ENCODE measurements at regions not wholly inside any gene's neighbourhood (a gene's known extent, or its start where the extent isn't known, plus 50 kb on each side); places are given as distances from the start of the nearest gene placed in this dataset.
A peak's percentile ranks its signal among the peaks of the same experiment; 100 is the strongest.

DNA sequence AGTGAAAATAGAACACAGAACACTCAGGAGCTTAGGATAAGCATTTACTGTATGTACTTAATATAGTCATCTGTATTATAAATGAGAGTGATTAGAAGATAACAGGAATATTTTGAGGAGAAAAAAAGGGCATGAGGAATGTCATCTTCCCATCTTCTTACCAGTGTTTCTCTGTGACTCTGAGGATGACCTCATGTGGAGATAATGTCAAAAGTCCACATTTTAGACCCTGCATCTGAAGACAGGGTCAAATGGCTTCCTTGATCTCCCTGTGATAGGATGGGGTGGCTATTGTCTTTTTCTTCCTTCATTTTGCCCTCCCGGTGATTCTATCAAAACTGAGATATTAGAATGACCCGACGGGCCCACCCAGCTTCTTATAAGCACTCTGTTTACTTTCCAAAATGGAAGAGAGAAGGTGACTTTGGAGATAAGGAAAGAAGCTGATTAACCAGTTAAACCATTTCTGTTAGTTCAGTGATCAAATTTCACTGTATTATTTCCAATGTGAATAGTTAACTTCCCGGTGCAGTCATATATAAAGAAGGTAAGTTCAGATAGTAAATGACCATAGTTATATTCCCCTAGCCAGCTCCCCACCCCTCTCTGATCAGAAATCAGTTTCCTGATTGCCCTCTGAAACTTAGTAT lies 115.7 kb upstream of the SALL4 start:
- FAIRE-seq, result no peak

DNA sequence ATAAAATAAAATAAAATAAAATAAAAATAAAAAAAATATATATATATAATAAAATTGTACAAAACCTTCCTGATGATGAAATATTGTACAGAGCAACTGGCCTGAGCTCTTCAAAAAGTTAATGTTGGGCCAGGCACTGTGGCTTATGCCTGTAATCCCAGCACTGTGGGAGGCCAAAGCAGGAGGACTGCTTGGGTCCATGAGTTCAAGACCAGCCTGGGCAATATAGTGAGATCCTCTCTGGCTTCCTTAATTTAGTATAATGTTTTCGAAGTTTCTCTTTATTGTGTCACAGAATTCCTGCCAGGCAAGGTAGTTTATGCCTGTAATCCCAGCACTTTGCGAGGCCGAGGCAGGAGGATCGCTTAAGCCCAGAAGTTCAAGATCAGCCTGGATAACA lies 113.9 kb upstream of the SALL4 start:
- no peak for FAIRE-seq

- no peak for FAIRE-seq
These were observed 112.4 kb upstream of the SALL4 start for GRCh38 chr20:51914758-51915157.

- FAIRE-seq, result peak; percentile 55
These were observed 108.2 kb upstream of the SALL4 start for GRCh38 chr20:51910321-51911050.

- no peak for FAIRE-seq
These were observed 104.4 kb upstream of the SALL4 start for GRCh38 chr20:51906679-51907078.

DNA sequence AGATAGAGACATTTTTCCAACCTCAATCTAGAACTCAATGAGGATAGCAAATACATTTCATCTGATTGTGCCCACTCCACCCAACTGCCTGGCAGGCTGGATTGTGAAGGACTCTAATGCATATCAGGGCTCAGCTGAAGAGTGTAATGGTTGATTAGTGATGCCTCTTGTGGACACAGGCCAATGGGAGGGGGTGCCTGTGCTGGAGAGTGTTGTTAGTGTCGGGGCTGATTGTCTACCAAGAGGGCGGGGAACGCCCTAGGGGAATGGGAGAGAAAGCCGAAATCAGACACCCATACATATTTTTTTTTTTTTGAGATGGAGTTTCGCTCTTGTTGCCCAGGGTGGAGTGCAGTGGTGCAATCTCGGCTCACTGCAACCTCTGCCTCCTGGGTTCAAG lies 103.7 kb upstream of the SALL4 start:
- no peak for FAIRE-seq

GRCh38 chr20:51902933-51903332 lies 100.6 kb upstream of the SALL4 start:
- no peak for FAIRE-seq

- no peak for FAIRE-seq
These were observed 98.1 kb upstream of the SALL4 start for GRCh38 chr20:51900443-51900842.

DNA sequence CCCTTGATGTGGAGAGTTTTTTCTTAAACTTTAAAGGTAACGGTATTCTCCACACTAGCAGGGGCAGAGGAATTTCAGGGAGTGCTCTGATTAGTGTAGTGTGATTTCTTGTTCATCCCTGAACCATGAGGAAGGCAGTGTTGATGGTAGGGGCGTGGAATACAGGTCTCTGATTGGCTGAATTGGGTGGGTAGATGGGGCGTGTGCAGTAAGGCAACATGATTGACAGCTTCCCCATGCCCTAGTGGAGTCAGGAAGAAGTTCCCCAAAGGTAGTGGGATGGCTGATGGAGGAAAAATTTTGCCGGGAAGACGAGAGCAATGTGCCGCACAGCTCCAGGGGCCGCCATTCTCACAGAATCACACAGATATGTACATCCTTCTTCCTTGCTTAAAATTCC lies 97.4 kb upstream of the SALL4 start:
- FAIRE-seq, result no peak

- FAIRE-seq, result no peak
These were observed 96.5 kb upstream of the SALL4 start for GRCh38 chr20:51898788-51899187.

GRCh38 chr20:51894619-51895018 lies 92.3 kb upstream of the SALL4 start:
- no peak for FAIRE-seq

DNA sequence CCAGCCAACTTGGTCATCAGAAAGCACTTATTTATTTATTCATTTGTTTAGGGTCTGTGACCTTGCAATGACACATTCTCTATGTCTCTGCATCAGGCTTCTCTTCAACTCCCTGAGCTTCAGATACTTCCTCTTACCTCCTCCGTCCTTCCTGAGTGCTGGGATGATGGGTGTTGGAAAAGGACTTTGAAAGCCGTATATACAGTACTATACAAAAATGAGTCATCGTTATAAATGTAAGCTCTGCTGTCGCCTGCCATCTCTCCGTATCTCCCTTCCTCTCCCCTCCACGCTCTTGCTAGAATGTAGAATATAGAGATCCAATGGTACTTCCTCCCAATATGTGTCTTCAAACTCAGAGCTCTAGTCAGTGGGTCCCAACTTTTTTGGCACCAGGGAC lies 91.9 kb upstream of the SALL4 start:
- no peak for FAIRE-seq

DNA sequence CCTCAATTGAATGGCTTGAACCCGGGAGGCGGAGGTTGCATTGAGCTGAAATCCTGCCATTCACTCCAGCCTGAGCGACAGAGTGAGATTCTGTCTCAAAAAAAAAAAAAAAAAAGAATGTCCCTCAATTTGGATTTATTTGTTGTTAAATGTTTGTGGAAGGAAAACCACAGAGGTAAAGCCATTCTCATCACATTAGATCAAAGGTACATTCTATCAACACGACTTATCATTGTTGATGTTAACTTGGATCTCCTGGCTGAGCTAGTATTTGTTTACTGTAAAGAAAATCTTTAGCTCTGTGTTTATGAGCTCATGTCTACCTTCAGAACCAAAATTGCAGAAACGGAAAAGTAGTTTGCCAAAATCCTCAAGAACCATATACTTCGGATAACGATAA lies 91.4 kb upstream of the SALL4 start:
- no peak for FAIRE-seq

- FAIRE-seq, result no peak
These were observed 87.7 kb upstream of the SALL4 start for GRCh38 chr20:51890003-51890402.

DNA sequence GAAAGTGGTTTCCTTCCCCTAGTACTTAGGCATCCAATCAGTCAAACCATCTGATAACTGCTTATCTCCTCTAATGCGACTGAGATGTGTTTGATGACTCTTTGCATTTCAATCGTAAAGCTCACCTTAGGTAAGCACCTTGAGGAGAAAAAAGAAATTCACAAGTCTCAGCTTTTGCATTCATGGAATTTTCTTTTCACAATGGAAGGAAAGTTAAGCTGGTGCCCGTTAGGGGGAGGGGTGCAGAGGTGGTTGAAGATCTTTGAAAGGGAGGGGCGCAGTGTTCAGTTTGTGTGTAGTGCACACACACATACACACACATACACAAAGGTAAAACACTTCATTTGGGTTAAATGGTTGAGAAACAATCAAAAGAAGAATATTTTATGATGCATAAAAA lies 87.1 kb upstream of the SALL4 start:
- no peak for FAIRE-seq

DNA sequence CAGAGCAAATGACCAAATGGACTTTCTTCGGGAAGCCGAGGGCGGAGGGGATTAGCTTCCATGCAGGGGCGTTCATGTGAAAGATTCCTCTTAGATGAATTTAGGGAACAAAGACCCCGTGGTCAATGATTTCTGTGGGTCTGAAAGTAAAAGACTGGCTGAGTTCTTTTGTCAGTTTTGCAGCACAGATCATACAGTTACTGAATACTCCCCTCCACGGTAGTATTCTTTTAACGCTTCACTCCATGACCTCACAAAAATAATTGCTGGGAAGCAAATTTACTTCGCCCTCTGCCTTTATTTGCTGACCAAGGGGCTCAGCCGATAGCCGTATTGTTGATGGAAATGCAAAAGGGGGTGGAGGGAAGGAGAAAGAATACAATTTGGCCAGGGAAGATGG lies 86.0 kb upstream of the SALL4 start:
- no peak for FAIRE-seq

GRCh38 chr20:51886891-51887608 lies 84.7 kb upstream of the SALL4 start:
- FAIRE-seq, result no peak

DNA sequence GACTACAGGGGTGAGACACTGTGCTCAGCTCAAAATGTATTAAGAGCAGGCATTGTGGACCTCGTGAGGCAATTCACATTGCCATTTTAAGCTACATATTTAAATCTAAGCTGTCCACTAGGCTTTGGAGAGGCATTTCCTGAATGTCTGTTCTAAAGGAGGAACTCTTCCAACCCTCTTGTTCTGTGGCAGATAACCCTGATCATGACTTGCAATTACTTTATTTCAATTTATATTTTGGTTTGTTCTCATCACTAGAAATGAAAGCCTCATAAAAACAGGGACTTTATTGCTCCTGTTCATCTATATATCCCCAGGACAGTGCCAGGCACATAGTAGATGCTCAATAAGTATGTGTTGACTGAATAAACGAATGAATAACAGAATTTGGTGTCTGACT lies 84.0 kb upstream of the SALL4 start:
- FAIRE-seq, result no peak

GRCh38 chr20:51884561-51884960 lies 82.2 kb upstream of the SALL4 start:
- FAIRE-seq, result no peak

DNA sequence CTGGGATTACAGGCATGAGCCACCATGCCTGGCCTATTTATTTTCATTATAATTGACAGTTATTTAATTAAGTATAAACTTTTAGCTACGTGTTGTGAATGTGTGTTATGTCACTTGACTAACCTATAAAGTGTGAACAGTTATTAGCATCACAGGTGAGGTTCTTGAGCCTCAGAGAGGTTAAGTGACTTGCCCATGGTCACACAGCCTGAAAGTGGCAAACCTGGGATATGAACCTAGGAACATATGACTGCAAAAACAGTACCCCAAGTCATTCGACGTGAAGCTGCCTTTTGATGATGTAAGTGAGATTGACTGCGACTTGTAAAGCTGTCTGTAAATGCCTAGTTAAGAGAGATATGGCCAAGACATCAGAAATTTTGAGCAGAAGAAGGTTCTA lies 77.9 kb upstream of the SALL4 start:
- FAIRE-seq, result no peak

DNA sequence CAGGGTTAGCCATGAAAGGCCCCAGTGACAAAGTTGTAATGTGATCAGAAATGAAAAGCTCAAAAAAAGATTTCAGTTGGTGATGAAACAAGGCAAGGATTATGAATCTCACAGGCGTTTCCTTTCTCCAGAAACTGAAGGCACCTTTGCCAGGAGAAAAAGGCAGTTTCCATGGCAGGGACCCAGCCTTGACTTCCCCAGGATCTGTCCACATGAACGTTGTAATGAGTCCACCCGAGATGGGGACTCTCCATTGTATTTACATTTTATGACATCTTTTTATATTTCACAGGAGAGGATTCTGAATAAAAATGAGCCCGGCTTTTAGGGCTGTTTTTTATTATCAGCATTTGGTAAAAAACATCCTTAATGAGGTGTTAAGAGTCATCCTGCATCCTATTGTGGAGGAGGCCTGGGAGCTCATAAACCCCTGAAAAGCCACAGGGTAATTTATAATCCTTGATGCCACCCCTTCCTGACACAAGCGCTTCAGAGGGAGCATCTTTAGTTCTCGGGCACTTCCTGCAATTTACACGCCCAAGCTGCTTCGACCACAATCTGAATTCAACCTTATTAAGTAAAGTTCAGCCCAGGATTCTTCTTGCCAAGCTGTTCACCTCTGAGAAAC lies 74.1 kb upstream of the SALL4 start:
- no peak for FAIRE-seq

DNA sequence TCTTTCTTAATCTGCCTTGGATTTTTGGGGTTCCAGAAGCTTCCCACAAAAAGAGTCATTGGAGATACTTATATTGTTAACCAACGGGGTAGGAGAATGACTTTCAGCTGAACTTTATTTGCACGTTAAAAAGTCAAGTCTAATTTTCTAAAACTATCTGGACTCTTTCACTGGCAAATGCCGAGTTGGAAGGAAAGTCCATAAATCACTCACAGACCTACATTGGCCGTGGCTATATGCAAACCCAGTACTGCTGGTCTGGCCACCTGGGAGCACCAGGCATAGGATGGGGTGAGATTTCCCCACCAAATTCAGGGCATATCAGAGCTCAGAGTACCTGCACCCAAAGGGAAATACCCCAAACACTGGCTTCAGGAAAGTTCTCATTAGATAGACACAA lies 71.3 kb upstream of the SALL4 start:
- FAIRE-seq, result no peak

DNA sequence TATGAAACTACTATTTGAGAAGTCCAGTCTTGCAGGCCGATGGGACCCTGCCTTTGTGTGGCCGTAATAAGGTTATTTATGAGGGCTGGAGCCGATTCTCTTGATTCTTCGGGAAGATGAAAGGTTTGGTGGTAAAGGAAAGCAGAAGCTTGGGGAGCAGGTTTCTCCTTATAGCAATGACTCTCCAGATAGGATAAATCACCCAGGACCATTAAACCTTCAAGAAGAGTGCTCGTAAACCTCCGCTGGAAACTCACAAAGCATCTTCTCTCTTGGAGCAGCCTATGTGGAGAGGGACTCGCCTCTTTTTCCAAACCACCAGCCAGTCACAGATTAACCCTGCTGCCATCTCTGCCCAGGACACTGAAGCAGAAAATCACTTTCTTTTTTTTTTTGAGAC lies 69.6 kb upstream of the SALL4 start:
- FAIRE-seq, result no peak

DNA sequence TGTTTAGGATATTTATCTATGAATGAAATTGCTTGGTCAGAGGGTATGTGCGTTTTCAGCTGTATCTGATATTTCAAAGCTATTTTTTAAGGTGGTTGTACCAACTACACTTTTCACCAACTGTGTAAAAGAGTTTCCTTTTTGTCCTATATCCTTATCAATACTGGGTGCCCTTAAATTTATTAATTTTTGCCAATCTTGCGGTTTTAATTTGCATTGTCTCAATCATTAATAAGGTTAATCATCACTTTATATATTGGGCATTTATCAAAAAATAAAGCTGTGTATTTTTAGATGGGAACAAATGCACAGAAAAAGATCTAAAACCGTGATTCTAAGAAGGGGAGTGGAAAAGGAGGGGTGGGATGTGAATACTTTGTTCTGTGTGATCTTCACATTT lies 66.7 kb upstream of the SALL4 start:
- no peak for FAIRE-seq
